HCT116 (cell line): ENCODE measurements at regions not wholly inside any gene's neighbourhood (a gene's known extent, or its start where the extent isn't known, plus 50 kb on each side); places are given as distances from the start of the nearest gene placed in this dataset.

Experiments used
- ATAC-seq: fragments of 200-7000 bp; cut with Tn5 transposase; 2 replicates; pipeline ENCODE4 v1.9.1; 2020; ENCODE audit warnings: mild to moderate bottlenecking, moderate library complexity
- BruUV-seq: library from RNA; stranded (reverse); fragments of 400-500 nt; replicated peaks from 2 replicates; lab custom pipeline; 2021; lab: Mats Ljungman, UMichigan
- CTCF ChIA-PET: fragments of 300-600 bp; sonication (Branson Sonifier 250); formaldehyde crosslinking; loops from one replicate; lab custom pipeline; 2021; ENCODE audit warnings: antibody characterized with exemption; lab: Charles Lee
- POLR2A ChIA-PET: fragments of 300-600, 350-600 bp; sonication (Branson Sonifier 250); formaldehyde crosslinking; loops from one replicate; lab custom pipeline; 2021; ENCODE audit warnings: antibody characterized with exemption; lab: Charles Lee
- RAD21 ChIA-PET, 2 experiments: fragments of 300-600 bp; sonication (Branson Sonifier 250); formaldehyde crosslinking; loops; one replicate each; lab custom pipeline; 2023; ENCODE audit warnings: low total read pairs in 2 of 2; ENCODE audit not compliant: uncharacterized antibody in 2 of 2, unreplicated experiment in 2 of 2, low non-redundant PET in 1 of 2; lab: Charles Lee
- DNase-seq: peaks from one replicate; pipeline ENCODE4 v3.0.0-alpha.2; 2010; ENCODE audit warnings: low read depth, low spot score
- H2AFZ ChIP-seq: fragments of 200-600 bp; shearing (Covaris generic), sonication (generic); 2 replicates; pipeline ENCODE4 v1.6.1; 2017; ENCODE audit warnings: low read depth, mixed run types, mixed read lengths, antibody characterized with exemption, low read length; ENCODE audit not compliant: poor library complexity, severe bottlenecking
- H3K27ac ChIP-seq: 2 replicates; pipeline ENCODE4 v1.5.1; 2012; ENCODE audit warnings: low read depth, low read length
- H3K27me3 ChIP-seq: fragments of 200-600 bp; sonication (generic); 2 replicates; pipeline ENCODE4 v1.6.1; 2016; ENCODE audit warnings: mixed run types, low read length, mixed read lengths; ENCODE audit not compliant: insufficient read depth
- H3K36me3 ChIP-seq, 2 experiments: fragments of 200-500 bp in 1 of 2; fragments of 200-600 bp in 1 of 2; sonication (Bioruptor generic) in 1 of 2; sonication (generic) in 1 of 2; 2 replicates each; pipeline versions ENCODE4 v1.5.1 to v1.6.1; 2014 to 2016; ENCODE audit warnings: low read length in 2 of 2, inconsistent platforms in 1 of 2, mixed read lengths in 1 of 2, mixed run types in 1 of 2; ENCODE audit not compliant: insufficient read depth in 2 of 2, control insufficient read depth in 1 of 2
- H3K4me1 ChIP-seq, 2 experiments: fragments of 200-600 bp in 1 of 2; sonication (generic) in 1 of 2; 2 replicates each; pipeline versions ENCODE4 v1.5.1 to v1.6.1; 2012 to 2017; ENCODE audit warnings: low read length in 2 of 2, inconsistent platforms in 1 of 2, mild to moderate bottlenecking in 1 of 2, mixed read lengths in 1 of 2, mixed run types in 1 of 2, moderate library complexity in 1 of 2; ENCODE audit not compliant: insufficient read depth in 2 of 2, control insufficient read depth in 1 of 2
- H3K4me2 ChIP-seq: fragments of 200-600 bp; sonication (generic); 2 replicates; pipeline ENCODE4 v1.6.1; 2017; ENCODE audit warnings: mixed run types, low read length, mixed read lengths
- H3K4me3 ChIP-seq, 2 experiments: fragments of 200-600 bp in 1 of 2; sonication (generic) in 1 of 2; replicated peaks in 1 of 2; 2 replicates each; pipeline ENCODE4 v1.5.1; 2011 to 2016; ENCODE audit warnings: low read length in 2 of 2, control low read depth in 1 of 2, low read depth in 1 of 2, mild to moderate bottlenecking in 1 of 2, mixed read lengths in 1 of 2, mixed run types in 1 of 2
- H3K79me2 ChIP-seq: fragments of 200-600 bp; sonication (generic); 2 replicates; pipeline ENCODE4 v1.6.1; 2017; ENCODE audit warnings: mild to moderate bottlenecking, mixed run types, low read length, moderate library complexity, mixed read lengths; ENCODE audit not compliant: insufficient read depth
- H3K9ac ChIP-seq: fragments of 200-600 bp; sonication (generic); 2 replicates; pipeline ENCODE4 v1.6.1; 2016; ENCODE audit warnings: low read length, mixed read lengths
- H3K9me2 ChIP-seq: fragments of 200-600 bp; sonication (generic), shearing (Covaris generic); 2 replicates; pipeline ENCODE4 v1.6.1; 2017; ENCODE audit warnings: mixed run types, mild to moderate bottlenecking, moderate library complexity; ENCODE audit not compliant: insufficient read depth
- H3K9me3 ChIP-seq, 2 experiments: fragments of 200-500 bp in 1 of 2; fragments of 200-600 bp in 1 of 2; sonication (Bioruptor generic) in 1 of 2; sonication (generic) in 1 of 2; 2 replicates each; pipeline ENCODE4 v1.6.1; 2014 to 2017; ENCODE audit warnings: low read length in 2 of 2, mixed read lengths in 2 of 2, inconsistent platforms in 1 of 2, low read depth in 1 of 2, mild to moderate bottlenecking in 1 of 2, mixed run types in 1 of 2, moderate library complexity in 1 of 2; ENCODE audit not compliant: control insufficient read depth in 1 of 2, insufficient read depth in 1 of 2
- H4K20me1 ChIP-seq: fragments of 200-600 bp; sonication (generic), shearing (Covaris generic); 2 replicates; pipeline ENCODE4 v1.6.1; 2017; ENCODE audit warnings: mixed run types, mild to moderate bottlenecking, moderate library complexity; ENCODE audit not compliant: insufficient read depth
- CEBPB ChIP-seq: IDR thresholded peaks from 2 replicates; pipeline ENCODE4 v1.6.1; 2012; ENCODE audit warnings: low read depth
- CTCF ChIP-seq, 3 experiments: fragments of 200-600 bp in 1 of 3; sonication (generic) in 1 of 3; IDR thresholded peaks in 2 of 3; conservative IDR thresholded peaks in 1 of 3; 2 replicates each; pipeline ENCODE4 v1.5.1; 2012 to 2017; ENCODE audit warnings: low read depth in 2 of 3, low read length in 2 of 3, antibody characterized with exemption in 1 of 3, borderline replicate concordance in 1 of 3, control low read depth in 1 of 3, mild to moderate bottlenecking in 1 of 3, mixed read lengths in 1 of 3, mixed run types in 1 of 3, moderate library complexity in 1 of 3; ENCODE audit not compliant: insufficient read depth in 1 of 3
- RAD21 ChIP-seq: IDR thresholded peaks from 2 replicates; pipeline ENCODE4 v1.6.1; 2012; ENCODE audit warnings: low read depth, mild to moderate bottlenecking
- SIN3A ChIP-seq: IDR thresholded peaks from 2 replicates; pipeline ENCODE4 v1.6.1; 2012; ENCODE audit warnings: low read depth
- ZFX ChIP-seq: fragments of 450-650 bp; IDR thresholded peaks from 2 replicates; pipeline ENCODE4 v1.6.1; 2017
- intact Hi-C: fragments of 100-400 bp; cut with micrococcal nuclease; formaldehyde crosslinking; loops from 2 replicates; pipeline ENCODE4 v1.10.0; 2022
- TF ChIP-seq, protein P1 (sequence below): IDR thresholded peaks from 2 replicates; pipeline ENCODE4 v1.6.1; 2011; ENCODE audit warnings: mild to moderate bottlenecking, low read length, moderate library complexity; ENCODE audit not compliant: insufficient replicate concordance; ENCODE audit errors: extremely low read depth
- TF ChIP-seq, protein P2 (sequence below): IDR thresholded peaks from 2 replicates; pipeline ENCODE4 v1.6.1; 2012

DNA sequence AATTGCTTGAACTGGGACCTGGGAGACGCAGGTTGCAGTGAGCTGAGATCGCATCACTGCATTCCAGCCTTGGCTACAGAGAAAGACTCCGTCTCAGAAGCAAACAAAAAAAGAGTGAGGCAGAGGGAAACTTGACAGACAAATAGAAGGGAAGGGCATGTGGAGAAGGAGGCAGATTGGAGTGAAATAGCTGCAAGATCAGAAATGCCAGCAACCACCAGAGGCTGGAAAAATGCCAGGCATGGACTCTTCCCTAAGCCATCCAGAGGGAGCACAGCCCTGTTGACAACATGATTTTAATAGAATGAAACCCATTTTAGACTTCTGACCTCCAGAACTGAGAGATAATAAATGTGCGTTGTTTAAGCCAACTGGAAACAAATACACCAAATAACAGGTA, 447.2 kb upstream of the SPHKAP start:
- no peak for TF ChIP-seq CTCF (IDR thresholded peaks at IDR 0.05 in 2 of 3, conservative IDR thresholded peaks at IDR 0.05 in 1 of 3; ENCODE audit: borderline replicate concordance in 1 of 3, insufficient read depth in 1 of 3, low read depth in 2 of 3, low read length in 2 of 3)
- TF ChIP-seq RAD21, result no peak
- TF ChIP-seq ZFX, result no peak
- TF ChIP-seq, protein P1, sequence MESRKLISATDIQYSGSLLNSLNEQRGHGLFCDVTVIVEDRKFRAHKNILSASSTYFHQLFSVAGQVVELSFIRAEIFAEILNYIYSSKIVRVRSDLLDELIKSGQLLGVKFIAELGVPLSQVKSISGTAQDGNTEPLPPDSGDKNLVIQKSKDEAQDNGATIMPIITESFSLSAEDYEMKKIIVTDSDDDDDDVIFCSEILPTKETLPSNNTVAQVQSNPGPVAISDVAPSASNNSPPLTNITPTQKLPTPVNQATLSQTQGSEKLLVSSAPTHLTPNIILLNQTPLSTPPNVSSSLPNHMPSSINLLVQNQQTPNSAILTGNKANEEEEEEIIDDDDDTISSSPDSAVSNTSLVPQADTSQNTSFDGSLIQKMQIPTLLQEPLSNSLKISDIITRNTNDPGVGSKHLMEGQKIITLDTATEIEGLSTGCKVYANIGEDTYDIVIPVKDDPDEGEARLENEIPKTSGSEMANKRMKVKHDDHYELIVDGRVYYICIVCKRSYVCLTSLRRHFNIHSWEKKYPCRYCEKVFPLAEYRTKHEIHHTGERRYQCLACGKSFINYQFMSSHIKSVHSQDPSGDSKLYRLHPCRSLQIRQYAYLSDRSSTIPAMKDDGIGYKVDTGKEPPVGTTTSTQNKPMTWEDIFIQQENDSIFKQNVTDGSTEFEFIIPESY, result no peak
- TF ChIP-seq CEBPB, result no peak
- no peak for TF ChIP-seq SIN3A
- TF ChIP-seq, protein P2, sequence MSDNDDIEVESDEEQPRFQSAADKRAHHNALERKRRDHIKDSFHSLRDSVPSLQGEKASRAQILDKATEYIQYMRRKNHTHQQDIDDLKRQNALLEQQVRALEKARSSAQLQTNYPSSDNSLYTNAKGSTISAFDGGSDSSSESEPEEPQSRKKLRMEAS, result no peak
- no peaks in the 10 kb centered on the region for H3K9me3 ChIP-seq
- intact Hi-C loops, result no loop called here
- ChIA-PET RAD21 (no interaction called here), POLR2A (no interaction called here), CTCF (no interaction called here)
- DNase-seq, result no peak
- H3K9me2 ChIP-seq, result no peaks in the 10 kb centered on the region
- H3K27me3 ChIP-seq, result no peaks in the 10 kb centered on the region
- no peak for ATAC-seq
- BruUV-seq, result no TSS peak
- no peak overlapping the region for H3K4me3 ChIP-seq
- no peaks in the 10 kb centered on the region for H4K20me1 ChIP-seq
- no peak overlapping the region for H3K27ac ChIP-seq
- no peak overlapping the region for H3K4me2 ChIP-seq
- no peak overlapping the region for H3K9ac ChIP-seq
- no peak overlapping the region for H2AFZ ChIP-seq
- H3K36me3 ChIP-seq, result no peaks in the 10 kb centered on the region
- H3K4me1 ChIP-seq, result no peaks in the 10 kb centered on the region
- no peaks in the 10 kb centered on the region for H3K79me2 ChIP-seq
